ENCODE measurements at regions not wholly inside any gene's neighbourhood (a gene's known extent, or its start where the extent isn't known, plus 50 kb on each side); places are given as distances from the start of the nearest gene placed in this dataset.

- H3K4me2 ChIP-seq (ENCODE audit: low read length) = no peak overlapping the region
Measured at GRCh38 chr13:106233134-106233735, 302.2 kb downstream of the EFNB2 start.

GRCh38 chr13:106232681-106233080, 302.8 kb downstream of the EFNB2 start:
- Histone ChIP-seq H3K36me3 (ENCODE audit: insufficient read depth, low read length) (no peaks in the 10 kb centered on the region), H3K4me3 (ENCODE audit: low read depth, low read length, poor library complexity, severe bottlenecking) (no peak overlapping the region), H3K4me1 (ENCODE audit: insufficient read depth, low read length, severe bottlenecking) (no peaks in the 10 kb centered on the region), H4K20me1 (ENCODE audit: insufficient read depth, low read length) (no peaks in the 10 kb centered on the region), H3K27me3 (ENCODE audit: insufficient read depth, low read length) (no peaks in the 10 kb centered on the region), H3K4me2 (ENCODE audit: low read length) (no peak overlapping the region), H3K27ac (ENCODE audit: low read depth, low read length, poor library complexity, severe bottlenecking) (no peak overlapping the region), H3F3A (ENCODE audit: insufficient read depth, low read length) (no peaks in the 10 kb centered on the region), H3K9ac (ENCODE audit: low read length) (no peak overlapping the region), H2AFZ (ENCODE audit: low read length) (no peak overlapping the region), H3K79me2 (ENCODE audit: insufficient read depth, low read length) (no peaks in the 10 kb centered on the region), H3K9me2 (ENCODE audit: low read depth, low read length) (no peaks in the 10 kb centered on the region), H3K9me3 (ENCODE audit: low read length) (no peaks in the 10 kb centered on the region)
- TF ChIP-seq EZH2 (IDR thresholded peaks at IDR 0.05; ENCODE audit: borderline replicate concordance, low read length) (no peak), CTCF (IDR thresholded peaks at IDR 0.05; ENCODE audit: low read length) (no peak)

More at GRCh38 chr13:106233134-106233735, 302.2 kb downstream of the EFNB2 start:
- Histone ChIP-seq H3K9me2 (ENCODE audit: low read depth, low read length) (no peaks in the 10 kb centered on the region), H3K9ac (ENCODE audit: low read length) (no peak overlapping the region), H3K79me2 (ENCODE audit: insufficient read depth, low read length) (no peaks in the 10 kb centered on the region), H3K9me3 (ENCODE audit: low read length) (no peaks in the 10 kb centered on the region), H3F3A (ENCODE audit: insufficient read depth, low read length) (no peaks in the 10 kb centered on the region), H3K27me3 (ENCODE audit: insufficient read depth, low read length) (no peaks in the 10 kb centered on the region), H3K4me1 (ENCODE audit: insufficient read depth, low read length, severe bottlenecking) (no peaks in the 10 kb centered on the region), H3K4me3 (ENCODE audit: low read depth, low read length, poor library complexity, severe bottlenecking) (no peak overlapping the region), H3K36me3 (ENCODE audit: insufficient read depth, low read length) (no peaks in the 10 kb centered on the region), H4K20me1 (ENCODE audit: insufficient read depth, low read length) (no peaks in the 10 kb centered on the region), H3K27ac (ENCODE audit: low read depth, low read length, poor library complexity, severe bottlenecking) (no peak overlapping the region), H2AFZ (ENCODE audit: low read length) (no peak overlapping the region)
- TF ChIP-seq CTCF (IDR thresholded peaks at IDR 0.05; ENCODE audit: low read length) (no peak), EZH2 (IDR thresholded peaks at IDR 0.05; ENCODE audit: borderline replicate concordance, low read length) (no peak)

- no peaks in the 10 kb centered on the region for H3K9me2 ChIP-seq (ENCODE audit: low read depth, low read length)
- H3K79me2 ChIP-seq (ENCODE audit: insufficient read depth, low read length) = no peaks in the 10 kb centered on the region
- no peaks in the 10 kb centered on the region for H3K36me3 ChIP-seq (ENCODE audit: insufficient read depth, low read length)
- H3K9ac ChIP-seq (ENCODE audit: low read length) = no peak overlapping the region
- no peak for TF ChIP-seq CTCF (IDR thresholded peaks at IDR 0.05; ENCODE audit: low read length)
- TF ChIP-seq EZH2 (IDR thresholded peaks at IDR 0.05; ENCODE audit: borderline replicate concordance, low read length) = no peak
- no peak overlapping the region for H3K4me3 ChIP-seq (ENCODE audit: low read depth, low read length, poor library complexity, severe bottlenecking)
- H3K9me3 ChIP-seq (ENCODE audit: low read length) = no peaks in the 10 kb centered on the region
- H3F3A ChIP-seq (ENCODE audit: insufficient read depth, low read length) = no peaks in the 10 kb centered on the region
- H3K27ac ChIP-seq (ENCODE audit: low read depth, low read length, poor library complexity, severe bottlenecking) = no peak overlapping the region
- H3K4me2 ChIP-seq (ENCODE audit: low read length) = no peak overlapping the region
- no peaks in the 10 kb centered on the region for H4K20me1 ChIP-seq (ENCODE audit: insufficient read depth, low read length)
- no peaks in the 10 kb centered on the region for H3K27me3 ChIP-seq (ENCODE audit: insufficient read depth, low read length)
- H2AFZ ChIP-seq (ENCODE audit: low read length) = no peak overlapping the region
- H3K4me1 ChIP-seq (ENCODE audit: insufficient read depth, low read length, severe bottlenecking) = no peaks in the 10 kb centered on the region
Measured at GRCh38 chr13:106230450-106230849, 305.0 kb downstream of the EFNB2 start.
